Stomach (tissue), 8 donors: ENCODE measurements at regions not wholly inside any gene's neighbourhood (a gene's known extent, or its start where the extent isn't known, plus 50 kb on each side); places are given as distances from the start of the nearest gene placed in this dataset.

ENCODE experiments used
- DNase-seq, 2 donors: peaks; one replicate each; pipeline versions ENCODE4 v3.0.0 to v3.0.0-alpha.2; 2013 to 2019
- H3K27ac ChIP-seq, 5 donors: fragments of 200-600 bp in 4 of 5; sonication (generic) in 4 of 5; one replicate each; pipeline ENCODE4 v1.5.1; 2013 to 2019; ENCODE audit warnings: mild to moderate bottlenecking in 1 of 5, moderate library complexity in 1 of 5
- H3K27me3 ChIP-seq, 3 donors: fragments of 200-600 bp; sonication (generic); one replicate each; pipeline ENCODE4 v1.5.1; 2017 to 2019; ENCODE audit warnings: mixed run types in 1 of 3
- H3K36me3 ChIP-seq, 4 donors: fragments of 200-600 bp; sonication (generic); 1 replicate in 3 of 4; 2 replicates in 1 of 4; pipeline ENCODE4 v1.5.1; 2016 to 2019
- H3K4me1 ChIP-seq, 4 donors: fragments of 200-600 bp; sonication (generic); one replicate each; pipeline ENCODE4 v1.5.1; 2016 to 2019
- H3K4me3 ChIP-seq, 4 donors: fragments of 200-600 bp; sonication (generic) in 3 of 4; one replicate each; pipeline ENCODE4 v1.5.1; 2016 to 2019; ENCODE audit warnings: mild to moderate bottlenecking in 1 of 4
- H3K9me3 ChIP-seq, 4 donors: fragments of 200-600 bp; sonication (generic); one replicate each; pipeline ENCODE4 v1.5.1; 2016 to 2019
- CTCF ChIP-seq, 7 experiments: fragments of 450-650 bp in 4 of 7; fragments of 200-600 bp in 3 of 7; sonication (generic) in 3 of 7; IDR thresholded peaks; one replicate each; pipeline ENCODE4 v1.5.1; 2016 to 2019; ENCODE audit warnings: antibody characterized with exemption in 7 of 7, control low read depth in 2 of 7, mild to moderate bottlenecking in 1 of 7
- EP300 ChIP-seq: sonication (generic); formaldehyde crosslinking; IDR thresholded peaks from one replicate; pipeline ENCODE4 v1.6.1; 2017; ENCODE audit warnings: antibody characterized with exemption
- POLR2A ChIP-seq, 4 donors: fragments of 450-650 bp; IDR thresholded peaks; one replicate each; pipeline ENCODE4 v1.6.1; 2016; ENCODE audit warnings: antibody characterized with exemption in 4 of 4, control low read depth in 2 of 4, mild to moderate bottlenecking in 1 of 4, moderate library complexity in 1 of 4
- POLR2AphosphoS5 ChIP-seq, 3 donors: sonication (generic); formaldehyde crosslinking; IDR thresholded peaks; one replicate each; pipeline ENCODE4 v1.6.1; 2016; ENCODE audit warnings: antibody characterized with exemption in 3 of 3
- WGBS, 5 donors: extraction: QIAGEN DNeasy Blood & Tissue Kit in 3 of 5; methylation state at CpG; one replicate each; pipeline versions ENCODE4 v1.1.5 to v1.1.7; 2013 to 2018; 5-methylcytosine and 5-hydroxymethylcytosine counted together
- intact Hi-C: fragments of 100-400 bp; cut with DNase I; formaldehyde crosslinking; loops from one replicate; pipeline ENCODE4 v1.15.1; 2023; ENCODE audit warnings: low total_unique reads
- donor health status: healthy with polysubstance abuse.
- donor health status: Bipolar disorder and iron deficiency.
- donor health status: healthy.

GRCh38 chr1:187338762-187339412 lies 510.1 kb downstream of the PLA2G4A start:
- DNase-seq = no peak
- H3K27ac ChIP-seq = no peak overlapping the region
- H3K9me3 ChIP-seq = peaks cover 0 to 4% (median 0%) of the 10 kb centered on the region in 4 donors
- H3K4me3 ChIP-seq = no peak overlapping the region
- no peaks in the 10 kb centered on the region for H3K27me3 ChIP-seq
- H3K36me3 ChIP-seq = no peaks in the 10 kb centered on the region
- intact Hi-C loops = no loop called here
- no peaks in the 10 kb centered on the region for H3K4me1 ChIP-seq
- TF ChIP-seq POLR2AphosphoS5 (IDR thresholded peaks at IDR 0.05) = no peak
- no peak for TF ChIP-seq CTCF (IDR thresholded peaks at IDR 0.05)
- no peak for TF ChIP-seq EP300
- TF ChIP-seq POLR2A (IDR thresholded peaks at IDR 0.05) = no peak

GRCh38 chr1:187342495-187342894 lies 513.7 kb downstream of the PLA2G4A start:
- DNase-seq = no peak
- Histone ChIP-seq H3K9me3 (no peaks in the 10 kb centered on the region), H3K4me3 (no peak overlapping the region), H3K27me3 (no peaks in the 10 kb centered on the region), H3K27ac (no peak overlapping the region), H3K36me3 (no peaks in the 10 kb centered on the region), H3K4me1 (no peaks in the 10 kb centered on the region)
- 46 to 70% (median 67%) methylated on average over 5 of the region's 5 CpGs for WGBS, 5 donors
- intact Hi-C loops = no loop called here
- TF ChIP-seq EP300 (no peak), POLR2A (IDR thresholded peaks at IDR 0.05) (no peak), CTCF (IDR thresholded peaks at IDR 0.05) (no peak)

- Histone ChIP-seq H3K9me3 (no peaks in the 10 kb centered on the region), H3K36me3 (no peaks in the 10 kb centered on the region), H3K27ac (no peak overlapping the region), H3K27me3 (no peaks in the 10 kb centered on the region), H3K4me3 (no peak overlapping the region), H3K4me1 (no peaks in the 10 kb centered on the region)
- TF ChIP-seq POLR2AphosphoS5 (IDR thresholded peaks at IDR 0.05) = no peak
- no peak for TF ChIP-seq POLR2A (IDR thresholded peaks at IDR 0.05)
- TF ChIP-seq EP300 = no peak
- no peak for TF ChIP-seq CTCF (IDR thresholded peaks at IDR 0.05)
- 36 to 49% (median 44%) methylated on average over 7 of the region's 7 CpGs for WGBS, 5 donors
- intact Hi-C loops = no loop called here
- no peak for DNase-seq
Observed at GRCh38 chr1:187374082-187374481, 545.3 kb downstream of the PLA2G4A start.

- H3K9me3 ChIP-seq = no peaks in the 10 kb centered on the region
- TF ChIP-seq CTCF (IDR thresholded peaks at IDR 0.05) = no peak
- TF ChIP-seq EP300 = no peak
- TF ChIP-seq POLR2AphosphoS5 (IDR thresholded peaks at IDR 0.05) = no peak
- no peak for TF ChIP-seq POLR2A (IDR thresholded peaks at IDR 0.05)
- H3K36me3 ChIP-seq = no peaks in the 10 kb centered on the region
- no peaks in the 10 kb centered on the region for H3K4me1 ChIP-seq
- no peak overlapping the region for H3K27ac ChIP-seq
- H3K4me3 ChIP-seq = no peak overlapping the region
- no peak for DNase-seq
- WGBS, 5 donors = 53 to 73% (median 69%) methylated on average over 1 of the region's 1 CpG
- intact Hi-C loops = no loop called here
- no peaks in the 10 kb centered on the region for H3K27me3 ChIP-seq
Observed at GRCh38 chr1:187374742-187375141, 546.0 kb downstream of the PLA2G4A start.
